IgD-negative memory B cell (primary cell): ENCODE measurements at regions not wholly inside any gene's neighbourhood (a gene's known extent, or its start where the extent isn't known, plus 50 kb on each side); places are given as distances from the start of the nearest gene placed in this dataset.
A peak's percentile ranks its signal among the peaks of the same experiment; 100 is the strongest.

ENCODE experiments used
- H3K27ac Mint-ChIP-seq, 3 donors: one replicate each; pipeline ENCODE4 v1.8.0; 2020 to 2022; ENCODE audit warnings: mild to moderate bottlenecking in 3 of 3, mixed read lengths in 3 of 3, moderate library complexity in 1 of 3
- H3K27me3 Mint-ChIP-seq: one replicate; pipeline ENCODE4 v1.8.0; 2021; ENCODE audit warnings: mixed read lengths
- H3K36me3 Mint-ChIP-seq: one replicate; pipeline ENCODE4 v1.8.0; 2020; ENCODE audit warnings: mild to moderate bottlenecking, mixed read lengths
- H3K4me1 Mint-ChIP-seq, 3 donors: one replicate each; pipeline ENCODE4 v1.8.0; 2020 to 2022; ENCODE audit warnings: mixed read lengths in 3 of 3, mild to moderate bottlenecking in 1 of 3
- H3K4me3 Mint-ChIP-seq, 4 donors: one replicate each; pipeline ENCODE4 v1.8.0; 2020 to 2022; ENCODE audit warnings: mild to moderate bottlenecking in 4 of 4, mixed read lengths in 4 of 4, moderate library complexity in 3 of 4
- H3K9me3 Mint-ChIP-seq, 3 donors: one replicate each; pipeline ENCODE4 v1.8.0; 2020 to 2021; ENCODE audit warnings: mixed read lengths in 3 of 3, mild to moderate bottlenecking in 1 of 3

GRCh38 chr3:24943961-24944360 is 449.3 kb upstream of the THRB start:
- H3K9me3 Mint-ChIP-seq = peaks cover 0 to 13% (median 2%) of the 10 kb centered on the region in 3 donors
- no peak overlapping the region for H3K27ac Mint-ChIP-seq
- H3K27me3 Mint-ChIP-seq = no peaks in the 10 kb centered on the region
- H3K36me3 Mint-ChIP-seq = no peaks in the 10 kb centered on the region
- H3K4me1 Mint-ChIP-seq = no peaks in the 10 kb centered on the region
- H3K4me3 Mint-ChIP-seq = no peak overlapping the region

- Mint-ChIP-seq H3K9me3 (peaks cover 0 to 13% (median 2%) of the 10 kb centered on the region in 3 donors), H3K36me3 (no peaks in the 10 kb centered on the region)
Measured at GRCh38 chr3:24944805-24945520, 450.3 kb upstream of the THRB start.

GRCh38 chr3:24945563-24945962 is 450.9 kb upstream of the THRB start:
- no peaks in the 10 kb centered on the region for H3K4me1 Mint-ChIP-seq
- H3K4me3 Mint-ChIP-seq = no peak overlapping the region
- no peaks in the 10 kb centered on the region for H3K36me3 Mint-ChIP-seq
- no peaks in the 10 kb centered on the region for H3K27me3 Mint-ChIP-seq
- no peak overlapping the region for H3K27ac Mint-ChIP-seq
- H3K9me3 Mint-ChIP-seq = peaks cover 0 to 13% (median 2%) of the 10 kb centered on the region in 3 donors

More at GRCh38 chr3:24944805-24945520, 450.3 kb upstream of the THRB start:
- H3K4me1 Mint-ChIP-seq = no peaks in the 10 kb centered on the region
- H3K27me3 Mint-ChIP-seq = no peaks in the 10 kb centered on the region
- no peak overlapping the region for H3K27ac Mint-ChIP-seq
- no peak overlapping the region for H3K4me3 Mint-ChIP-seq

GRCh38 chr3:24947103-24947502 is 452.5 kb upstream of the THRB start:
- Mint-ChIP-seq H3K9me3 (peaks cover 0 to 13% (median 2%) of the 10 kb centered on the region in 3 donors), H3K4me3 (no peak overlapping the region), H3K27me3 (no peaks in the 10 kb centered on the region), H3K27ac (no peak overlapping the region), H3K4me1 (no peaks in the 10 kb centered on the region), H3K36me3 (no peaks in the 10 kb centered on the region)

- H3K9me3 Mint-ChIP-seq = peaks cover 0 to 9% (median 4%) of the 10 kb centered on the region in 3 donors
- no peaks in the 10 kb centered on the region for H3K36me3 Mint-ChIP-seq
- no peaks in the 10 kb centered on the region for H3K4me1 Mint-ChIP-seq
- H3K27ac Mint-ChIP-seq = no peak overlapping the region
- peak overlapping the region in 1 of 4 donors; percentile 44 for H3K4me3 Mint-ChIP-seq
- no peaks in the 10 kb centered on the region for H3K27me3 Mint-ChIP-seq
Measured at GRCh38 chr3:24951180-24951579, 456.5 kb upstream of the THRB start.

- Mint-ChIP-seq H3K36me3 (no peaks in the 10 kb centered on the region), H3K27me3 (no peaks in the 10 kb centered on the region), H3K4me1 (no peaks in the 10 kb centered on the region), H3K9me3 (peaks cover 0 to 4% (median under 1%) of the 10 kb centered on the region in 3 donors), H3K27ac (no peak overlapping the region), H3K4me3 (no peak overlapping the region)
Measured at GRCh38 chr3:24952388-24952787, 457.7 kb upstream of the THRB start.

DNA sequence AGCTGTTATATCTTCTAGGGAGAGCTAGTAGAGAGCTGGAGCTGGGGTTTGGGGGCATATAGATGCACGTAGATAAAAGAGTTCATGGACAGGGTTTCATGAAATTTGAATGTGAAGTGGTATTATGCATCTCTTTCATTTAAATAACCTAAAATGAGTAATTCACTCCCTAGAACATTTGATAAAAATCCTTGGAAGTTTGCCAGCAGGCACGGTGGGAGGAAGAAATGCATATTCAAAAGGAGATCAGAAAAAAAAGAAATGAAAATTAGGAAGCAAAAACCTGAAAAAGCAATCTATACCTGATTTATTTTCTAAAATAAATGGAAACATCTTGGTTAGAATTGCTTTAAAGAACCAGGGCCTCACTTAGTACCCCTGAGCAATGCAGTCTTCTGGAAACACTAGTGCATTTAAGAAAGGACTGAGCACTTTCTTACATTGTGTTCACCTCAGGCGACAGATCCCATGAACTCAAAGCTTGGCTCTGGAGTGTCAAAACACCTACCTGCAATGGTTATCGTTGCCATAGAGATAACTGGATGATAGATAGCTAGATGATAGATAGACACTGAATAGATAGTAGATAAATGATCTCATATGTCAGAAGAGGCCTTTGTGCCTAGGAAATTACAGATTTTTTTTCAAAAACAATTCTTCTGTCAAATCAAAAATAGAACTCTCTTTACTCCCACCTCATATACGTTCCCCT is 458.6 kb upstream of the THRB start:
- H3K27me3 Mint-ChIP-seq = no peaks in the 10 kb centered on the region
- H3K27ac Mint-ChIP-seq = no peak overlapping the region
- no peaks in the 10 kb centered on the region for H3K4me1 Mint-ChIP-seq
- peaks cover 0 to 4% (median 0%) of the 10 kb centered on the region in 3 donors for H3K9me3 Mint-ChIP-seq
- H3K4me3 Mint-ChIP-seq = no peak overlapping the region
- no peaks in the 10 kb centered on the region for H3K36me3 Mint-ChIP-seq

DNA sequence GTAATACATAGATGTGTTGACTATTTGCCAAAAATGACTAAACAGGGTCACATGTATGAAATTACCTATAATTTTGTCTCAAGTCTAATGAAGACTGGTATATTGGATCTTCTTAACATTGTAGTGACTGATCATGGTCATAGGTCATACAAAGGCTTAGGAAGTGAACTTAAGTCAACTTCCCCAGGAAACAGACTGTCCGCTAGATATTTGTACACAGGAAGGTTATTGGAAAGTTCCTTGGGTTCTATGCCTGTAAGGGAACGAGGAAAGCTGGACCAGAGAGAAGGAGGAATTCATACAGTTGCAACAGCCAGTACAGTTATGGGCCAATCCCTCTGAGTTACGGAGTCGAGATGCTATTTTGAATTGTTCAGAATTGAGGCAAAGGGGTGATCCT is 462.0 kb upstream of the THRB start:
- H3K27ac Mint-ChIP-seq = no peak overlapping the region
- no peak overlapping the region for H3K4me3 Mint-ChIP-seq
- peaks cover 0 to 4% (median 0%) of the 10 kb centered on the region in 3 donors for H3K9me3 Mint-ChIP-seq
- H3K4me1 Mint-ChIP-seq = no peaks in the 10 kb centered on the region
- H3K27me3 Mint-ChIP-seq = no peaks in the 10 kb centered on the region
- H3K36me3 Mint-ChIP-seq = no peaks in the 10 kb centered on the region

DNA sequence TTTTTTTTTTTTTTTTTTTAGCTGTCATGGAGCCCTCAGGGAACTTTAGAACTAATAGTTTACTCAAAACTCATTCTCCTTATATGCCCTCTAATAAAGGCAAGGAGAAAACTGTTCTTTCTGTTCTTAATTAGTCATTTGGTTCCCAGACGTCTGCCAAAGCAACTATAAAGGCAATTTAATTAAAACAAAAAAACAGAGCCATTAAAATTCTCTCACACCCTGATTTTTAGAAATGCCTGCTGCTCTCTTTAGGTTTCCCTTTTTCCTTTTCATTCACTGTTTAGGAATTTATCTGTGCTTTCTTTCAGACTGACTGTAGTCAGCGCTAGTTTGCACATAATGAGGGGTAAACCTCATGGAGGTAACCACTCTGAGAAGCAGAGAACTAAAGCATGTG is 463.6 kb upstream of the THRB start:
- Mint-ChIP-seq H3K27me3 (no peaks in the 10 kb centered on the region), H3K4me1 (no peaks in the 10 kb centered on the region), H3K27ac (no peak overlapping the region), H3K4me3 (no peak overlapping the region), H3K9me3 (peaks cover 0 to 4% (median 0%) of the 10 kb centered on the region in 3 donors), H3K36me3 (no peaks in the 10 kb centered on the region)

DNA sequence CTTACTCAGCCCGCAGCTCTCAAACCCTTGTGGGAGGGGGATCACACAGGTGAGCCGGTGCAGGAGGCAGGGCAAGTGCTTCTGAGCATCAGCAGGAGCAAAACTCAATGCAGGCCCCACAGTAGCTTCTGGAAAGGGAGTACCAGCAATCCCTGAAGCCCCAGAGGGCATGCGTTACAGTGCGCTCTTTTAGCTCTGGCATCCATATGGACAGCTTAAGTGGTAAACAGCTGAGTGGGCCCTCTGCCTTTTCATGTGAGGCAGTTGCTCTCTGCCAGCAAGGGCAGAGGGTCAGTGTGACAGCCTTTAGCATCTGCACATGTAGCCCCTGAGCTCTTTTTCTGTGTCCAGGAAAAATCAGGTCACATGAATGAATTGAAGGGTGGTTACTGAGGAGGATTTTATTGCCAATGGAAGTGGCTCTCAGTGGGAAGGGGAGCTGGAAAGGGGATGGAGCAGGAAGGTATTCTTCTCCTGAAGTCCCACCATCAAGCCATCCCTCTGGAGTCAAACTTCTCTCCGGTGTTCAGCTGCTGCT is 464.3 kb upstream of the THRB start:
- H3K27me3 Mint-ChIP-seq = no peaks in the 10 kb centered on the region
- no peaks in the 10 kb centered on the region for H3K4me1 Mint-ChIP-seq
- peaks cover 0 to 2% (median 0%) of the 10 kb centered on the region in 3 donors for H3K9me3 Mint-ChIP-seq
- H3K27ac Mint-ChIP-seq = no peak overlapping the region
- H3K4me3 Mint-ChIP-seq = no peak overlapping the region
- H3K36me3 Mint-ChIP-seq = no peaks in the 10 kb centered on the region

DNA sequence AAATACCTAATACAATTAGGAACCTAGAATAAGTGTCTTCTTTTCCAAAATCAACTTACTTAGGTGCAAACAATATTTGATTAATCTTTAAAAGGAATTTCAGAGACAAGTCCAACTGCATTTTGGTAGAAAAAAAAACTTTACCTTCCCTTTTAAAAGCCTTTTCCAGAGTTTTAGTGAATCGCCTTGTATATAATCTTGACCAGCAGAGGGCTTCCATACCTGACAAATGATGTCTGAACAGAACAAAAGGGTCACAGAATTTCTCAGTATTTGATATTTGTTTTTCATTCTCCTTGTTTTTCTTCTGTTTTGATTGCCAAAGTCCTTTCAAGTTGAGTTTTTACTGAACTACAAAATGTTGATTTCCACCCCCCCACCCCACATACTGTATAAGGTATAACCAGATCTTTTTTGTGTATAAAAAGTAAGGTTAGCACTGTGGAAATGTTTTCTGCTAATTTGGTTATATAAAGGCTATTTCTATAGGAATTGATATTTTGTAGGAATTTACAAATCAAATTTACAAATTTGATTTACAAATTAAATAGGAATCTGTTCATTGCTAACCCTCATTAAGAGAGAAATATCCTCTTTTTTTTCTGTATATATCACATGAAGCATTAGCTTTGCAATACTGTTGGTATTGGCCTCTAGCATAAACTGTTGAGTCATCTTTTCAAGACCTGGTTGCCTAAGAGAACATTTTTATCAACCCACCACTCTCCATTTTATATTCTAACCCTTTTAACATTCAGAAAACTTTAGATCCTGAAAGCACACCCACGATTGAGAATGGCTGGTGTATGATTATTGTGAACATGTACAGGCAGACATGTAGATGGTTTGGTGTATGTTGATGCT is 464.1 kb upstream of the RARB start:
- H3K9me3 Mint-ChIP-seq = peaks cover 0 to 3% (median 0%) of the 10 kb centered on the region in 3 donors
- H3K27ac Mint-ChIP-seq = no peak overlapping the region
- no peak overlapping the region for H3K4me3 Mint-ChIP-seq
- no peaks in the 10 kb centered on the region for H3K27me3 Mint-ChIP-seq
- no peaks in the 10 kb centered on the region for H3K36me3 Mint-ChIP-seq
- H3K4me1 Mint-ChIP-seq = no peaks in the 10 kb centered on the region

- no peaks in the 10 kb centered on the region for H3K4me1 Mint-ChIP-seq
- H3K9me3 Mint-ChIP-seq = peaks cover 0 to 4% (median 0%) of the 10 kb centered on the region in 3 donors
- H3K27ac Mint-ChIP-seq = no peak overlapping the region
- no peak overlapping the region for H3K4me3 Mint-ChIP-seq
- no peaks in the 10 kb centered on the region for H3K27me3 Mint-ChIP-seq
- no peaks in the 10 kb centered on the region for H3K36me3 Mint-ChIP-seq
Measured at GRCh38 chr3:24965706-24966385, 462.2 kb upstream of the RARB start.

DNA sequence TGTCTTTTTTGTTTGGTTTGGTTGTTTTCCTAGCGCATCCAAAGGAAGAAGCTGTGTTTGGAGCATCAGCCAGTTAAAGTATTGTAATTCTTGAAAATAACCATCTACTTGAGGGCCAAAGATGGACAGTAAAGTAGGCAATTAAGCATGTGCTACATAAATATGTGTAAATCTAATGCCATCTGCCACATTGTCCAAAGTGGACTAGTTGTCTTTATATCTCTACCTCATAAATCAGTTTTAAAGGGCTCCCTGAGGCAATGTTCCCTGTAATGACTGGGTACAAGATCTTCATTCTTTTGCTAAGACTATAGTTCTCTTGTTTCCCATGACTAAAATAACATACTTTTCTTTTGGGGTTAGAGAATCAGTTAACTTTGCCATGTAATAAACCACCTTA is 460.0 kb upstream of the RARB start:
- Mint-ChIP-seq H3K9me3 (peaks cover 0 to 10% (median 4%) of the 10 kb centered on the region in 3 donors), H3K4me1 (no peaks in the 10 kb centered on the region), H3K4me3 (no peak overlapping the region), H3K27me3 (no peaks in the 10 kb centered on the region), H3K36me3 (no peaks in the 10 kb centered on the region), H3K27ac (no peak overlapping the region)

DNA sequence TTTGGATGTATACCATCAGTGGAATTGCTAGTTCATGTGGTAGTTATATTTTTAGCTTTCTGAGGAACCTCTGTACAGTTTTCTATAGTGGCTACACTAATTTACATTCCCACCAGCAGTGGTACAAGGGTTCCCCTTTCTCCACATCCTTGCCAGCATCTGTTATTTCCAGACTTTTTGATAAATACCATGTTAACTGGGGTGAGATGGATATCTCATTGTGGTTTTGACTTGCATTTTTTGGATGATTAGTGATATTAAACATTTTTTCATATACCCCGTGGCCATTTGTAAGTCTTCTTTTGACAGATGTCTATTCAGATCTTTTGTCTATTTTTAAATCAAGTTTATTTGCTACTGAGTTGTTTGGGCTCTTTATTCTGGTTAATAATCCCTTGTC is 455.6 kb upstream of the RARB start:
- no peaks in the 10 kb centered on the region for H3K27me3 Mint-ChIP-seq
- no peak overlapping the region for H3K27ac Mint-ChIP-seq
- H3K9me3 Mint-ChIP-seq = peaks cover 1 to 16% (median 11%) of the 10 kb centered on the region in 3 donors
- no peaks in the 10 kb centered on the region for H3K36me3 Mint-ChIP-seq
- no peak overlapping the region for H3K4me3 Mint-ChIP-seq
- no peaks in the 10 kb centered on the region for H3K4me1 Mint-ChIP-seq
